Fibroblast of skin of scalp (primary cell): ENCODE measurements at regions not wholly inside any gene's neighbourhood (a gene's known extent, or its start where the extent isn't known, plus 50 kb on each side); places are given as distances from the start of the nearest gene placed in this dataset.

ENCODE experiments used
- DNase-seq: peaks from one replicate; pipeline ENCODE4 v3.0.0-alpha.2; 2013

DNA sequence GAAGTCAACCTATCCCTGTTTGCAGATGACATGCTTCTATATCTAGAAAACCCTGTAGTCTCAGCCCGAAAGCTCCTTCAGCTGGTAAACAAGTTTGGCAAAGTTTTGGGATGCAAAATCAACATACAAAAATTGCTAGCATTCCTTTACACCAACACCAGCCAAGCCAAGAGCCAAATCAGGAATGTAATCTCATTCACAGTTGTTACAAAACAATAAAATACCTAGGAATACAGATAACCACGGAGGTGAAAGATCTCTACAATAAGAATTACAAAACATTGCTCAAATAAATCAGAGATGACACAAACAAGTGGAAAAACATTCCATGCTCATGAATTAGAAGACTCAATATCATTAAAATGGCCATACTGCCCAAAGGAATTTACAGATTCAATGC, 50.4 kb upstream of the ZNF365 start:
- peak; percentile 2 for DNase-seq
